Adipocyte (in vitro differentiated cells): ENCODE measurements at regions not wholly inside any gene's neighbourhood (a gene's known extent, or its start where the extent isn't known, plus 50 kb on each side); places are given as distances from the start of the nearest gene placed in this dataset.

Experiments used
- DNase-seq: peaks from one replicate; pipeline ENCODE4 v3.0.0-alpha.2; 2015; ENCODE audit warnings: low read depth
- H3K27me3 ChIP-seq: replicated peaks from 2 replicates; pipeline ENCODE4 v1.7.0; 2013; ENCODE audit warnings: mild to moderate bottlenecking, low read length, moderate library complexity; ENCODE audit not compliant: control insufficient read depth, insufficient read depth
- H3K36me3 ChIP-seq: 2 replicates; pipeline ENCODE4 v1.7.0; 2013; ENCODE audit warnings: low read length, mild to moderate bottlenecking, moderate library complexity; ENCODE audit not compliant: control insufficient read depth, insufficient read depth, severe bottlenecking
- H3K4me1 ChIP-seq: 2 replicates; pipeline ENCODE4 v1.7.0; 2013; ENCODE audit warnings: mild to moderate bottlenecking, low read length, moderate library complexity; ENCODE audit not compliant: control insufficient read depth, insufficient read depth
- H3K4me3 ChIP-seq: 2 replicates; pipeline ENCODE4 v1.7.0; 2013; ENCODE audit warnings: mild to moderate bottlenecking, low read length, moderate library complexity
- H3K9ac ChIP-seq: 2 replicates; pipeline ENCODE4 v1.7.0; 2013; ENCODE audit warnings: mild to moderate bottlenecking, low read length, moderate library complexity
- H3K9me3 ChIP-seq: 2 replicates; pipeline ENCODE4 v1.7.0; 2013; ENCODE audit warnings: mild to moderate bottlenecking, low read length, moderate library complexity; ENCODE audit not compliant: control insufficient read depth

DNA sequence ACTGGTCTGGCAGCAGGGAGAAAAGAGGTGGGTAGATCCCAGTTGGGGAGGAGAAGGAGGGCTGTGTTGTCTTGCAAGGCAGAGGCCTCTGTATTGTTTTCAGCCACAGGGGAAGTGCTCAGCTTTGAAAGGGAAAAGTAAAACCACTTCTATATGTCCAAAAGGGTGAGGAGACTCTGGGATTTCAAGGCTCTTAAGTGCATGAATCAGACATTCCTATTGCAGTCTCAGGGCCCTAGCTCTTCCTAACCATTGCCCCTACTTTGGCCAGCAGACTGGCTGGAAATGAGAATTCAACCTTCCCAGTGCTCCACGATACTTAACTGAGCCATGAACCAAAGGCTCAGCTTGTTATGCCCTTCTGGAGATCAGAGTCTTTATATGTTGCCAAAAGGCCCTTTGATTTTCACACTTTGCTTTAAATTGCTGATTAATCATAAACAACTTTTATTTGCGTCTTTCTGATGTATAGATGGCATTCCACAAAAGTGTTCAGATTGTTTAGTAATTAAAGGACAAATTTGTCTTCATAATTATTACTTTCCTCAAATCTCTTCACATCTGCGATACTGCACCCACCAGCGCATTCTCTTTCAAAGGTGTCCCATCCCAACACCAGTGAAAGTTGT is 313.8 kb upstream of the MMADHC start:
- no peaks in the 10 kb centered on the region for H3K9me3 ChIP-seq
- DNase-seq: no peak
- no peak overlapping the region for H3K9ac ChIP-seq
- no peaks in the 10 kb centered on the region for H3K27me3 ChIP-seq
- peaks cover 15% of the 10 kb centered on the region for H3K4me1 ChIP-seq
- H3K36me3 ChIP-seq: no peaks in the 10 kb centered on the region
- H3K4me3 ChIP-seq: no peak overlapping the region

DNA sequence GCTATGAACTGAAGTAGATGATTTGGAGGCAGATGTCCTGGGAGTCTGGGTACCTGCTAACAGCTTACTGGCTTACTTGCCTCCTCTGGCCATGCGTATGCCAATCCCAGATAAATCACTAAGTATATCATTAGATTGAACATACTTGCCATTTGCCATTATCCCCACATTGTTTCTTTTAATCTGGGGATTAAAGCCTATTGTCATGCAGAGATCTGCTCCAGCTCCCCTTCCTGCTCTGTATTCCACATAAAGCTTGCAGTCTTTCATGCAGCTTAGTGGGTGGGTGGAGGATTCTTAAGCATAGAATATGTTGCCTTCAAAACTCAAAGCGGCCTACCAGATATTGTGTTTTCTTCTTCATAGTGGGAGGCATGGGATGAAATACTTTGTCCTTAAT is 311.8 kb upstream of the MMADHC start:
- H3K4me1 ChIP-seq: peaks cover 15% of the 10 kb centered on the region

DNA sequence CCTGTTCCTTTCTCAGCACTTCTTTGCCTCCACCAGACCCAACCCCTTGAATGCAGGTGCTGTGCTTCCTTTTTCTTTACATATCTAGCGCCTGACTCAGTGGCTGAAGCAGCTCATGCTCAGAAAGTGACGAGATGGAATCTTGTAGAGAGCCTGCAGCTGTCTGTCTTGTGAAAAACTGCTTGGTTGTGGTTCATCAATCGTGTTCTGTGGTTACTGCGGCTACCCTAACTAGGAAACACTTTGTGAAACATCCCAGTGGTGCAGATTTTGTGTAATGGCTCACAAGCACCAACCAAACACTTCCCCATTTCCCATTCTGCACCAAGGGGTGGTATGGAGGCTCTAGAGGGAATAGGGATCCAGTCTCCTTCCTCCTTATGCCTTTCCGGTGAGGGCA is 307.2 kb upstream of the MMADHC start:
- no peak for DNase-seq
- Histone ChIP-seq H3K9ac (no peak overlapping the region), H3K36me3 (no peaks in the 10 kb centered on the region), H3K27me3 (no peaks in the 10 kb centered on the region), H3K4me3 (no peak overlapping the region), H3K4me1 (peaks cover 3% of the 10 kb centered on the region), H3K9me3 (no peaks in the 10 kb centered on the region)

More for the DNA sequence above, 311.8 kb upstream of the MMADHC start:
- Histone ChIP-seq H3K27me3 (no peaks in the 10 kb centered on the region), H3K36me3 (no peaks in the 10 kb centered on the region), H3K9me3 (no peaks in the 10 kb centered on the region), H3K4me3 (no peak overlapping the region), H3K9ac (no peak overlapping the region)
- DNase-seq: no peak

DNA sequence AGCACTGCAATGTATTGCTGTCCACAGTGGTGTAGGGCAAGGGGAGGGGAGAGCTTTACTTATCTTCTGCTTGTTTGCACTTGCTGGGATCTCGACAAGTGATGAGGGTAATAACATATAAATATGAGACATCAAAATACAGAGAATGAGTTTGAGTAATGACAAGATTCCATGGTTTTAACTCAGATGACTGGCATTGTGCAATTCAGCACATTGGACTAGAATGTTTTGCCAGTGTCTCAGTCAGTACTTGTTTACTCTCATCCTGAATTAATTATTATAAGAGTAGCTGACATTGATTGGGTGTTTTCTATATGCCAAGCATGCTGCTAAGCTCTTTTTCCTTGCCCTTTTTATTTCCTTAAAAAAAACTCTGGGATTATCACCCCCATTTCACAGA is 306.7 kb upstream of the MMADHC start:
- H3K9me3 ChIP-seq: no peaks in the 10 kb centered on the region
- H3K27me3 ChIP-seq: no peaks in the 10 kb centered on the region
- no peak overlapping the region for H3K4me3 ChIP-seq
- peak; percentile 57 for DNase-seq
- peaks cover 3% of the 10 kb centered on the region for H3K4me1 ChIP-seq
- no peaks in the 10 kb centered on the region for H3K36me3 ChIP-seq
- no peak overlapping the region for H3K9ac ChIP-seq

DNA sequence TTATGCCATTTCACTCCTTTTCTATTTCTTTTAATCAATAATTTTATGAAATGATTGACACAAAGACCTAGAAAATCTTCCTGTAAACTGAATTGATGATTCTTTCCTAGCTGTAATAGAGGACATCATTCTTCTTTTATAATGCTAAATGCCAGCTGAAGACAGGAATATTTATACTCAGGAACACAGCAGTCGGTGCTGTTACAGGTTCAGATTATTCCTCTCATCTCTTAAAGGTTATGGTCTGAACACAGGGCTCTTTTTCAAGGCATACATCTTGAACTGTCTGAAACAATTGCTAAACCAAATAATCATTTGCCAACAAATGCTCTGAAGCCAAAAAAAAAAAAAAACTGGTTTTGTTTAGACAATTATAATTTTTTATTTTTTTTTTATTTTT is 305.0 kb upstream of the MMADHC start:
- H3K4me1 ChIP-seq: peaks cover 3% of the 10 kb centered on the region
- DNase-seq: no peak
- no peaks in the 10 kb centered on the region for H3K36me3 ChIP-seq
- H3K27me3 ChIP-seq: no peaks in the 10 kb centered on the region
- H3K4me3 ChIP-seq: no peak overlapping the region
- no peak overlapping the region for H3K9ac ChIP-seq
- H3K9me3 ChIP-seq: no peaks in the 10 kb centered on the region

DNA sequence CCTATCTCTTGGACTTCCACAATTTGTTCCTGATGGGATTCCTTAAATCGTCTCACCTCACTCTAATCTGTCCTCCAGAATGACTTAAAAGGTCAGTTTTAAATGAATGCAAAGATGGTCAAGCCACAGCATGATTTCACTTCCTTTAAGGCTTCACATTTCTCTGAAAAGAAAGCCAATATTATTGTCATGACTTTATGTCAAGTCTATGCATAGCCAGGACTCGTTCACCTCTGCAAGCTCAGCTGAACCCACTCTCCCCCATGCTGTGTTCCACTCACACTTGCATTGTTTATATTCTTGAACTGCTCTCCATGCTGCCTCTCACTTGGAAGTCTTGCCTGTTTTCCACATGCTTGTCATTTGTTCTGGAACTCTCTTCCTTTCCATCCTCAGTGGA is 298.4 kb upstream of the MMADHC start:
- Histone ChIP-seq H3K9me3 (no peaks in the 10 kb centered on the region), H3K27me3 (no peaks in the 10 kb centered on the region), H3K4me1 (no peaks in the 10 kb centered on the region), H3K9ac (no peak overlapping the region), H3K36me3 (no peaks in the 10 kb centered on the region), H3K4me3 (no peak overlapping the region)
- no peak for DNase-seq

DNA sequence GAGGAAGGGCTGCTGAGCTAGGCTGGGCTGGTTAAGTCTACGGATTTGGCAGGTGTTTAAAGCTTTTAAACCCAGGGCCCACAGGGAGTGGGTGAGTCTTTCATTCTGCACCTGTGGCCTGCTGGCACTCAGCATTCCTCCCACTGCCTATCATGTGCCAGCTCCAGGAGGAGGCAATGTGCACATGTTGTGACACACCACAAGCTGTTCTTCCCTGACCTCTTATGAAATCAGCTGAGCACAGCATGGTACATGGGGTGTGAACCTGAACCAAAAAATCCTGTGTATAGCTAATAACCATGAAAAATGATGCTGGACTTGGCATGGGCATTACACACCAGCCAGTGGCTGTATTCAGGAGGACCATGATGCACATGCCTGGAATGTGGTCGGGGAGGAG is 297.9 kb upstream of the MMADHC start:
- no peaks in the 10 kb centered on the region for H3K36me3 ChIP-seq
- H3K9ac ChIP-seq: no peak overlapping the region
- no peak for DNase-seq
- H3K9me3 ChIP-seq: no peaks in the 10 kb centered on the region
- H3K27me3 ChIP-seq: no peaks in the 10 kb centered on the region
- no peak overlapping the region for H3K4me3 ChIP-seq
- no peaks in the 10 kb centered on the region for H3K4me1 ChIP-seq

DNA sequence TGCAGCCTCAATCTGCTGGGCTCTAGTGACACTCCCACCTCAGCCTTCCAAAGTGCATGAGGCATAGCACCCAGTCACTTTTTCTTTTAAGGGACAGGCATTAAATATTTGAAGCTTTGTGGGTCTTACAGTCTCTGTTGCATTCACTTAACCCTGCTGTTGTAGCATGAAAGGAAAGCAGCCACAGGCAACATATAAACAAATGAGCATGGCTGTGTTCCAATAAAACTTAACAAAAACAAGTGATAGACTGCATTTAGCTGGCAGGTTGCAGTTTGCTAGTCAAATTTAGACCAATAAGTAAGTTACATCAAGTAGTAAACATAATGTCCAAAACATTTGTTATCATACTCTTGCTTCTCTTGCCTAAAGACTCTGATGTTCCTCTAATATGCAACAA is 297.3 kb upstream of the MMADHC start:
- Histone ChIP-seq H3K9ac (no peak overlapping the region), H3K4me3 (no peak overlapping the region), H3K4me1 (no peaks in the 10 kb centered on the region), H3K9me3 (no peaks in the 10 kb centered on the region), H3K36me3 (no peaks in the 10 kb centered on the region), H3K27me3 (no peaks in the 10 kb centered on the region)
- no peak for DNase-seq

DNA sequence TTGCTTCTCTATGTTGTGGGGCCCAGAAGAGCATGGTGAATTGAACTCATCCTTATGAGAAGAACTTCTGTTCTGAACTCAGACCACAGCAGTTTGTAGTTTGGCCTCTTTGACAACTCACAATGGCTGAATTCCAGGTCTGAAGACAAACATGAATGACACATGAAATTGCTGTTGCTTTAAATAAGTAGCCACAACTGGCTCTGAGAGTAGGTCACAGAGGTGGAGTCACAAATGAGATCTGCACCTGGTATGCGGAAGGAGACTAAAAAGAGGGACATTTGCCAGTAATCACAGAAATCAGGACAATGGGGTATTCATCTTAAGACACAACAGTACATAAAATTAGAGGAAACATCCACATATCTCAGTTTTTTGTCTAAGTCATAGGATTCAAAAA is 290.3 kb upstream of the MMADHC start:
- Histone ChIP-seq H3K36me3 (no peaks in the 10 kb centered on the region), H3K27me3 (no peaks in the 10 kb centered on the region), H3K9ac (no peak overlapping the region), H3K4me1 (peaks cover 7% of the 10 kb centered on the region), H3K4me3 (no peak overlapping the region), H3K9me3 (no peaks in the 10 kb centered on the region)
- DNase-seq: no peak

DNA sequence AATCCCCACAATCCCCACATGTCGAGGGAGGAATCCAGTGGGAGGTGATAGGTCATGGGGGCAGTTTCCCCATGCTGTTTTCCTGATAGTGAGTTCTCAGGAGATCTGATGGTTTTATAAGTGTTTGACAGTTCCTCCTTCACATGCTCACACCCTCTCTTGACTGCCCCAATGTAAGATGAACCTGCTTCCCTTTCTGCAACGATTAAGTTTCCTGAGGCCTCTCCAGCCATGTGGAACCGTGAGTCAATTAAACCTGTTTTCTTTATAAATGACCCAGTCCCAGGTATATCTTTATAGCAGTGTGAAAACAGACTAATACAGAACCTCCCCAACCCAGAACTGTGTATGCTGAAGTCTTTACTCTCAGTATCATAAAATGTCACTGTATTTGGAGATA is 289.5 kb upstream of the MMADHC start:
- Histone ChIP-seq H3K36me3 (no peaks in the 10 kb centered on the region), H3K4me3 (no peak overlapping the region), H3K9ac (no peak overlapping the region), H3K27me3 (no peaks in the 10 kb centered on the region), H3K9me3 (no peaks in the 10 kb centered on the region), H3K4me1 (peaks cover 14% of the 10 kb centered on the region)
- no peak for DNase-seq

DNA sequence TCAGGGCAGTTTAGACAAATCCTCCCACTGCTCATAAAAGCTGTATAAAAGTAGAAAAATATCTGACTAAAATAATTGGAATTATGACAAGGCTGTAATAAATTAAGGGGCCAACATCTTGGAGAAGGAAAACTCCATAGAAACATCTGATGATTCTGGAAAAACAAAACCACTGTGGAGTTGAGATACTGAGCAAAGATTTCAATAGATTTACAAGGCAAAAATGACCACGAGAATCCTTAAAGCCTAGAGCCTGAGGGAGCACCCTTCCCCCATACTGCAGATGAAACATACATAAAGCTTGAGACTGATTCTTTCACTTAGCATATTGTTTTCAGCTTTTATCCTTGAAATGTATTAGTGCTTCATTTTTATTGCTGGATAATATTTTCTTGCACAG is 286.4 kb upstream of the MMADHC start:
- Histone ChIP-seq H3K4me1 (peaks cover 14% of the 10 kb centered on the region), H3K36me3 (no peaks in the 10 kb centered on the region), H3K27me3 (no peaks in the 10 kb centered on the region), H3K9me3 (peaks cover 15% of the 10 kb centered on the region), H3K9ac (no peak overlapping the region), H3K4me3 (no peak overlapping the region)
- DNase-seq: no peak

DNA sequence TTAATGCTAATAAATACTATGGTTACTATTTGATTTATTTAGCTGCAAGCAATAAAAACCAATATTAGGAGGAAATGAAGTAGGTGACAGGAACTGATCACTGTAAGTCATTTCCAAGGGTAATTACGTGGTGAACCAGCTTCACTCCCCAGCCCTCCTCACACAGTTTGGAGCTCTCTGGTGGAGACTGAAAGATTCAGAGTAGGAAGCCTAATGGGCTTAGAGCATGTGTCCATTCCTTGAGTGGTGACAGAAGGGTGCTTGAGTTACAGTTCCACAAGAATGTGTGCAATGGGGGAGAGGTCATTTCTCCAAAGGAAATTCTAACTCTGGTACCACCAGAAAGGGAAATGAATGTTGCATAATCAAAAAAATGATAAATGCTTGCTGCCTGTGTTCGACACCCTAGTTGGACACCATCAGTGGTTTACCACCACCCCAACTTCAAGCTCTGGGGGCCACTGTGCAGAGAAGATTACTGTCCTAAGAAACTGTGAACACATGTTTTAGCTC is 285.1 kb upstream of the MMADHC start:
- Histone ChIP-seq H3K9me3 (peaks cover 22% of the 10 kb centered on the region), H3K36me3 (no peaks in the 10 kb centered on the region)

More for the DNA sequence above, 285.1 kb upstream of the MMADHC start:
- Histone ChIP-seq H3K9ac (no peak overlapping the region), H3K27me3 (no peaks in the 10 kb centered on the region), H3K4me1 (peaks cover 11% of the 10 kb centered on the region), H3K4me3 (no peak overlapping the region)
- no peak for DNase-seq
